DMS153 (cell line): ENCODE measurements at regions not wholly inside any gene's neighbourhood (a gene's known extent, or its start where the extent isn't known, plus 50 kb on each side); places are given as distances from the start of the nearest gene placed in this dataset.
"Not testable (repeated sequence)": the region's sequence is repeated elsewhere in the genome, so short reads cannot be mapped to it uniquely, and the experiment has no call there.

Experiments
- DNase-seq: peaks from one replicate; lab custom pipeline; 2025; lab: John Stamatoyannopoulos, UW

DNA sequence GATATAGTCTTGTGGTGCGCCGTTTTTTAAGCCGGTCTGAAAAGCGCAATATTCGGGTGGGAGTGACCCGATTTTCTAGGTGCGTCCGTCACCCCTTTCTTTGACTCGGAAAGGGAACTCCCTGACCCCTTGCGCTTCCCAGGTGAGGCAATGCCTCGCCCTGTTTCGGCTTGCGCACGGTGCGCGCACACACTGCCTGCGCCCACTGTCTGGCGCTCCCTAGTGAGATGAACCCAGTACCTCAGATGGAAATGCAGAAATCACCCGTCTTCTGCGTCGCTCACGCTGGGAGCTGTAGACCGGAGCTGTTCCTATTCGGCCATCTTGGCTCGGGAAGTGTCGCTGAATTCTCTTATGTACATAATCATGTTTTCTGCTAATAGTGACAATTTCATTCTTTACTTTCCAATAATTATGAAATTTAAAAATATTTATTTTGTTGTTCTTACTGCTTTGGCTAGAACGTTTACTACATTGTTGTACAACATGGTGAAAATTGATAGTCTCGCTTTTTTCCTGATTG, 61.2 kb upstream of the MINDY3 start:
- DNase-seq: not testable (repeated sequence)

- DNase-seq: no peak
Observed at GRCh38 chr10:15931376-15931775, 71.1 kb upstream of the MINDY3 start.

DNA sequence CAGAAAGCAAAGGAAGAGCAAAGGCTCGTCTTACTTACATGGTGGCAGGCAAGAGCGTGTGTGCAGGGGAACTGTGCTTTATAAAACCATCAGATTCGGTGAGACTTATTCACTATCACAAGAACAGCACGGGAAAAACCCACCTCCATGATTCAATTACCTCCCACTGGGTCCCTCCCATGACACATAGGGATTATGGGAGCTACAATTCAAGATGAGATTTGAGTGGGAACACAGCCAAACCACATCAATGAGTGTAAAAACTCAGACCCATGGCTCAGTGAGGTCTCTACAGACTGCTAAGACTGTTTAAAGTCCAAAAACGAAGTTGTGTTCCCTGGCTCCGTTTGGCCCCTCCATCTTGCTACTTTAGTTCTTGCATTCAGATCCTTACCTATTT, 79.2 kb upstream of the MINDY3 start:
- DNase-seq: not testable (repeated sequence)

DNA sequence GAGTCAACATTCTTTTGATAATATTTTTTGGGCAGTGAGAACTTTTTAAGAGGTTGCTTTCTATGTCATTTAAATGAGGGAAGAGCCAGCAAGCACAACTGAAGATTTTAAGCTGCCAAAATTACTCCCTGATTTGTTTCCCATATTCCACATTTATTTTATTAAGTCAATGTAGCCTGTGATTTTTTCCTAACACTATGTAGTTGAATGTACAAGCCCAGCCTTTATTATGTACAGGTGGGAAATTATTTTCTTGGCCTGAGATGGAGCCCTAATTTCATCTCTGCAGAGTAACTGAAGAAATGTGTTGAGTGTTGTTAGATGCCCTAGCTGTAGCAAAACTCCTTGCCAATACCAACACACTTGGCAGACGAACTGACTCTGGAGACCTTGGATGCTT, 83.1 kb upstream of the MINDY3 start:
- no peak for DNase-seq

- DNase-seq: no peak
Observed at GRCh38 chr10:15954188-15954587, 93.9 kb upstream of the MINDY3 start.

GRCh38 chr10:15960277-15960676, 100.0 kb upstream of the MINDY3 start:
- DNase-seq: no peak

DNA sequence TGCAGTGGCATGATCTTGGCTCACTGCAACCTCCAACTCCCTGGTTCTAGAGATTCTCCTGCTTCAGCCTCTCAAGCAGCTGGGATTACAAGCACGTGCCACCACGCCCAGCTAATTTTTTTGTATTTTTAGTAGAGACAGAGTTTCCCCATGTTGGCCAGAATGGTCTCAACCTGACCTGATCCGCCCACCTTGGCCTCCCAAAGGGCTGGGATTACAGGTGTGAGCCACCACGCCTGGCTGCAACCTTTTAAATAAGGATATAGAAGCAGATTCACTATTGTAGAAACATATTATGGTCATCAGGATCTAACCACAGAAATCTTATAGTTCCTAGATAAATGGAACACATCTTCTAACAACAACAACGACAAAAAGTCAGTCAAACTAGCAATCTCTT, 112.4 kb upstream of the MINDY3 start:
- not testable (repeated sequence) for DNase-seq

GRCh38 chr10:15985690-15986089, 125.4 kb upstream of the MINDY3 start:
- no peak for DNase-seq

- no peak for DNase-seq
Observed at GRCh38 chr10:15990535-15991129, 130.3 kb upstream of the MINDY3 start.

- DNase-seq: no peak
Observed at GRCh38 chr10:15997313-15997712, 137.0 kb upstream of the MINDY3 start.

DNA sequence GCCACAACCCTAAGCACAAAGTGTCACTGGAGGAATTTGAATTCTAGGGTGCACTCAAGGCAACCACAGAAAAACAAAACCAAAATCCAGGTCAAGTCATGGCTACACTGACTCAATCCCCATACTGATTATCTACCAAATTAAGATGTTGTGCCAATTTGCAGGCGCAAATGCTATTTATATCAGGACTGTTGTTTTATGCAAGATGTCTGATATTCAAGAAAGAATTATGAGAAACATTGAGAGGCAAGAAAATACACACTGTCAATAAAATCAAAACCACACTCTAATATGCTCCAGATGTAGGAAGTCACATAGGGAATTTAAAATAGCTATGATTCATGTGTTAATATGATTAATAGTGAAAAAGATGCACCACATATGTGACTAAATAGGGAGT, 141.3 kb upstream of the MINDY3 start:
- no peak for DNase-seq

- no peak for DNase-seq
Observed at GRCh38 chr10:16009785-16010184, 149.5 kb upstream of the MINDY3 start.

DNA sequence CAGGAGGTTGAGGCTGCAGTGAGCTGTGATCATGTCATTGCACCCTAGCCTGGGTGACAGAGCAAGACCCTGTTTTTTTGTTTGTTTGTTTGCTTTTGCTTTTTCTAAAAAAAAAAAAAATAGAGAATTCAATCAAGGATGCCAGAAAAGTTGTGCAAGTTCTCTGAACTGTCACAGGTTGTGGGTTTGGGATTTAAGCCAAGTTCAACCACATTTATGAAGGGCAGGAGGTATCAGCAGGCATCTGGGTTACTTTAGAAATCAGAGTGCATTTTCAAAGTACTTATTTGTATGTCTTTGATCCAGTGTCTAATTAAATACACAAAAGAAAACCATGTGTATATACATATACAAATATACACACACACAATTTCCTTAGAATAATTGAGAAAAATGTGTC, 151.2 kb upstream of the MINDY3 start:
- no peak for DNase-seq

- DNase-seq: no peak
Observed at GRCh38 chr10:16014469-16014868, 154.2 kb upstream of the MINDY3 start.

DNA sequence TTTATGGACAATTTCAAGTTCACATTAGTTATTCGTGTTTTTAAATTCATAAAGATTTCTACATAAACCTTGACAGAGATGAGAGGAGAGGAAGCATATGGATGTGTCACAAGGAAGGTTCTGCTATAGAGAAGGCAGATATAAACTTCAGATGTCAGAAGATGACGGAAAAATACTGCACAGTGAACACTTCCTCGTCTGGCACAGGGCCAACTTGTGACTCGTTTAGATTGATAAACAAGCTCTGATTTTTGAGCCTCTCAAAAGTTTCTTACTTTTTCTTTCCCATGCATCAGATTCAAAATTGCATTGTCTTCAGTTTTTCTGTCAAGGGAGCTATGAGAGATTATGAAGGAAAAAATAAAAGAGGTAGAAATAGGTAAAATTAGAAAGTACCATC, 156.4 kb upstream of the MINDY3 start:
- DNase-seq: no peak

DNA sequence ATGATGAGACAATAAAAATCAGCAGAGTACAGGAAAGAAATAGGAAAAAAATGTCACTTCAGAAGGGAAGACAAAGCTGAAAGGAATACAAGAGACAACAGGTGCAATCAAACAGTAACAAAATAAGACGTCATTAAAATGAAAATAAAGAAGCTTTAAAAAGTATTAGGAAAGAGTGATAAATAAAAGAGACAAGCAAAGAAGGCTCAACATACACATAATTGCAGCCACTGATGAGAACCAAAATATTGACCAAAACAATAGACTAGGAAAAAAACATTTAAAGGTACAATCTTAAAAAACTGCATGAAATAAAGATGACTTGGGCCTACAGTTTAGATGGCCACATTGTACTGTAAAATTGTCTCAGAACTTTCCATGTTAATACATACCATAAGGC, 160.5 kb upstream of the MINDY3 start:
- no peak for DNase-seq

DNA sequence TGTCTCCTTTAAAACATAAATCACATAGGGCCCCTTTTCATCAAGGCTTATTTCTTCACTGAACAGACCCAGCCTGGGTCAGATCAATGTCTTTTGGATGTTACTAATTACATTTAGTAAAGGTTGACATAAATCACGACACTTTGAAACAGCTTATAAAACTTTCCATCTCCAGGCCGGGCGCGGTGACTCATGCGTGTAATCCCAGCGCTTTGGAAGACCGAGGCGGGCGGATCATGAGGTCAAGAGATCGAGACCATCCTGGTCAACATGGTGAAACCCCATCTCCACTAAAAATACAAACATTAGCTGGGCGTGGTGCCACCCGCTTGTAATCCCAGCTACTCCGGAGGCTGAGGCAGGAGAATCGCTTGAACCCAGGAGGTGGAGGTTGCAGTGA, 166.5 kb upstream of the MINDY3 start:
- DNase-seq: not testable (repeated sequence)

DNA sequence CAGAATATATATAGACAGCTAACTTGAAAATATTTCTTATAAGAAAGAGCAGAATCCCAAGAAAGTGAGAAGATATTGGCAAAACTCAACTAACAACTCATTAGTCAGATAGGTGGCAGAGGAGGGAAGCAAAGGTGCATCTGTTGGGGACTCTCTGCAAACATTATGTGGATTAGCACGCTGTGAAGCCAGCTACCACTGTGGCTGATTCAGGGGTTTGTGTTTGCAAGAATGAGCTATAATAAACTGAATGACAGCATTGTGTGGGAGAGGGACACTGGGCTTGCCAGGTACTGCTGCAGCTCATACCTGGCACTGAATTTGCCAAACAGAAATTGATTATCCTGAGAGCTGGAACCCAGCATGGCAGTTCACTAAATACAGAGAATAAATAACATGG, 170.3 kb upstream of the MINDY3 start:
- no peak for DNase-seq

DNA sequence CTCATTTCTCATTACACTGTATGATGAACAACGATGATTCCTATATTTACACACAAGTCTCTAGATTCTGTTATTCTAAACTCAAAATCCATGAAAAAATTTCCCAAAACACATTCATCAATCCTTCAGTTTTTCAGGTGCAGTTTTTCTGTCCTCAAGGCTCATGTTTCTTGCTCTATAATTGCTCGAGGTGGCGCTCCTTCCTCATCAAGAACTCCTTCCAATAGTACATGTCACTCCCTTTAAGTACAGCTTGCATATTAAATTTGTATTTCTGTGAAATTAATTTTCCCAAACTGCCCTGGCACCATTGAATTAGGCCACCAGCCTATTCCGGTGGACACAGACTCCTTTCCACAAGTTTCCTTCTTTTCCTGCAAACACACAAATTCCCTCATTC, 188.7 kb upstream of the MINDY3 start:
- DNase-seq: no peak

DNA sequence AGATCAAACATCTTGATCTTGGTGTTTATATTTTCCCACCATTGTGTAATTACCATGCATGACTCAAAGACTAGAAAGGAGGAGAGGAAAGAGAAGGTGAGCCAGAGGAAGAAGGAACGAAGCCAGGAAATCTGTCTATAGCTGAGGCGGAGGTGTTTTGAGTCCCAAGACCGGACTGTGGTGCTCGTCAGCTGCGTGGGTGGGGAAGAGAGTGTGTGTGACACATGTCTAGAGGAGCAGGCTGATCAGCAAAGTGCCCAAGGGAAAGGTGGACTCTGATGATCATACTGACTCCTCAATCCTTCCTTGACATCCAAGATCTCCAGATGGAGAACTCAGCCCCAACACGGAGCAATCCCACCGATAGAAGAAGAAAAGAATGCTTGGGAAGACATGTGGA, 189.5 kb upstream of the MINDY3 start:
- no peak for DNase-seq

- DNase-seq: no peak
Observed at GRCh38 chr10:16063350-16063749, 203.0 kb upstream of the MINDY3 start.

- DNase-seq: not testable (repeated sequence)
Observed at GRCh38 chr10:16083551-16083950, 223.2 kb upstream of the MINDY3 start.

GRCh38 chr10:16105082-16105481, 244.8 kb upstream of the MINDY3 start:
- DNase-seq: no peak
